NB4 (cell line): ENCODE measurements at regions not wholly inside any gene's neighbourhood (a gene's known extent, or its start where the extent isn't known, plus 50 kb on each side); places are given as distances from the start of the nearest gene placed in this dataset.

Source experiments
- DNase-seq: peaks from one replicate; pipeline ENCODE4 v3.0.0; 2010; ENCODE audit warnings: low read depth
- H3K4me3 ChIP-seq: one replicate; pipeline ENCODE4 v1.5.1; 2011; ENCODE audit warnings: mild to moderate bottlenecking, low read depth, low read length, moderate library complexity
- MAX ChIP-seq: IDR thresholded peaks from 2 replicates; pipeline ENCODE4 v1.6.1; 2011; ENCODE audit warnings: low read depth, low read length
- MYC ChIP-seq: IDR thresholded peaks from 2 replicates; pipeline ENCODE4 v1.6.1; 2011; ENCODE audit warnings: low read depth, low read length
- POLR2A ChIP-seq: IDR thresholded peaks from 2 replicates; pipeline ENCODE4 v1.6.1; 2011; ENCODE audit warnings: mild to moderate bottlenecking; ENCODE audit not compliant: insufficient read length; ENCODE audit errors: extremely low read depth
- TF ChIP-seq, protein P1 (sequence below): IDR thresholded peaks from one replicate; pipeline ENCODE4 v1.5.1; 2012; ENCODE audit warnings: low read depth, low read length

- no peak for TF ChIP-seq MAX
- no peak overlapping the region for H3K4me3 ChIP-seq
- peak; percentile 16 for DNase-seq
Measured at GRCh38 chr3:43892526-43892925, 201.8 kb downstream of the ABHD5 start.

DNA sequence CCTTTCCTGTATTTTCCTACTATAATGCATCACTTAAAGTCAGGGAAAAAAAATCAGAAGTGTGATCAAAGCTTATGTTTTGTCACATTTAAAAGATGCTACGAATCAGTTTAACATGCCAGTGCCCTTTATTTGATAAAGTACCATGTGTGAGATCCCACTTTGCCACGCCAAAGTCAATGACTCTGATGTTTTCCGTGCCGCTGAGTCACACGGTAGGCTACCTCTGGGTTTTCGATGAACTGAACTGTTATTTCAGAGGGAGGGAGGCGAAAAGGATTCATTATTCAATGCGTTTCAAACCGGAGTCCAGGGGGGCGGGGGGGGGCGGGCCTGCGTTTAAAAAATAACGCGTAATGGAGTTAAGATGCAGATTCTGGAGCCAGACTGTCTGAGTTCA is 203.0 kb downstream of the ABHD5 start:
- no peak overlapping the region for H3K4me3 ChIP-seq
- no peak for TF ChIP-seq MAX
- TF ChIP-seq, protein P1, sequence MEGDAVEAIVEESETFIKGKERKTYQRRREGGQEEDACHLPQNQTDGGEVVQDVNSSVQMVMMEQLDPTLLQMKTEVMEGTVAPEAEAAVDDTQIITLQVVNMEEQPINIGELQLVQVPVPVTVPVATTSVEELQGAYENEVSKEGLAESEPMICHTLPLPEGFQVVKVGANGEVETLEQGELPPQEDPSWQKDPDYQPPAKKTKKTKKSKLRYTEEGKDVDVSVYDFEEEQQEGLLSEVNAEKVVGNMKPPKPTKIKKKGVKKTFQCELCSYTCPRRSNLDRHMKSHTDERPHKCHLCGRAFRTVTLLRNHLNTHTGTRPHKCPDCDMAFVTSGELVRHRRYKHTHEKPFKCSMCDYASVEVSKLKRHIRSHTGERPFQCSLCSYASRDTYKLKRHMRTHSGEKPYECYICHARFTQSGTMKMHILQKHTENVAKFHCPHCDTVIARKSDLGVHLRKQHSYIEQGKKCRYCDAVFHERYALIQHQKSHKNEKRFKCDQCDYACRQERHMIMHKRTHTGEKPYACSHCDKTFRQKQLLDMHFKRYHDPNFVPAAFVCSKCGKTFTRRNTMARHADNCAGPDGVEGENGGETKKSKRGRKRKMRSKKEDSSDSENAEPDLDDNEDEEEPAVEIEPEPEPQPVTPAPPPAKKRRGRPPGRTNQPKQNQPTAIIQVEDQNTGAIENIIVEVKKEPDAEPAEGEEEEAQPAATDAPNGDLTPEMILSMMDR, result no peak
- no peak for TF ChIP-seq MYC
- no peak for TF ChIP-seq POLR2A
- no peak for DNase-seq

DNA sequence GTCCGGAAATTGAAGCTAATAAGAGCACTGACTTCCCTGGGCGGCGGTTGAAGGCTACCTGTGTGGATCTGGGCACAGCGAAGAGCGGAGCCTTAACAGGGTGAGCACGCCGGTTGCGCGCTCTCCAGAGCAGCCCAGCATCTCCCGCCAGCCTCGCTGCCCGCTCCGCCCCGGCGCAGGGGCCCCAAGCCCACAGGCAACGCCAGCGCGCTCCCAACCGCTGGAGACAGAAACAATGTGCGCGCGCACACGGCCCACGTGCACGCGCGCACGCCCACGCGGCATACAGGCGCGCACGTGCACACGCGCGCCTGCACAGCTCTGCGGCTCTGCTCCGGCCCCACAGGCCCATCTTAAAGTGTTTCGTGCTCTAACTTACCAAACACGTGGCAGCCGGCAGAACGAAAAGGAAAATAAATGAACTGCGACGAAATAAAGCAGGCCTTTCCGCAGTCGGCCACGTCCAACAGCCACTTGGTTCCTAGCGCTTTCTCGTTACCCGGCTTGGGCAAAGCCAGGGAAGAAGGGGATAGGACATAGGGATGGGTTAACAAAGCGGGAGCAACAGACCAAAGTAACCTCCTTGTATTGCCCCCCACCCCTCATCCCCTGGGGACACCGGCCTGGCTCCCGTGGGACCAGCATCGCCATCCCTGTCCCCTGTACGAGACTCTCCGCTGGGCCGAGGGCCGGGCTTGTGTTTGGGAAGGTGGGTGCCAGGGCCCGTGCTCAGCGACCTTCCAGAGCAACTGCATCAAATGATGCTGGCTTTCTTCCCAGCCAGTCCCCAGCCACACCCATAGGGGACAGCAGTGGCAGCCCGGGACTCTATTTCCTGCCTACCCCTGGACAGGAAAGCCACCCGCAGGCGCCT is 203.7 kb downstream of the ABHD5 start:
- TF ChIP-seq, protein P1, result no peak
- TF ChIP-seq MAX, result no peak
- TF ChIP-seq MYC, result no peak
- TF ChIP-seq POLR2A, result no peak
- no peak overlapping the region for H3K4me3 ChIP-seq
- DNase-seq, result peak; percentile 10

DNA sequence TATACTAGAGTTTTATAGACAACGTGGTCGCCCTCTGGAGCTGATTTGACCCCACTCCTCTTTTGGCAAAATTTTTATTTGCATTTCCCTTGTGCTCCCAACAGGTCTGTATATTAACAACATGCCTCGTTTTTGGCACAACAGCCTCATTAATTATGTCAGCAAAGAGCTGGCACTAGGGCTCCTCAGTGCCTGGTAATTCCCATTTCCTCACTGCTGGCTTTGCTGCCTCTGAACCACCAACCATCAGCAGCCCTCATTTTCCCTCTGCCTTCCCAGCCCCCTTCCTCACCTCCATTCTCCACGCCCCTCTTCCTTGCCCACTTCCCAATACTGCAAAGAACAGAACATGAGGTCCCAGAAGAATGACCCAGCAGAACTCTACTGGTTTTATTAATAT is 204.8 kb downstream of the ABHD5 start:
- no peak overlapping the region for H3K4me3 ChIP-seq
- TF ChIP-seq MAX (no peak), MYC (no peak), POLR2A (no peak)
- TF ChIP-seq, protein P1, result no peak
- DNase-seq, result no peak

DNA sequence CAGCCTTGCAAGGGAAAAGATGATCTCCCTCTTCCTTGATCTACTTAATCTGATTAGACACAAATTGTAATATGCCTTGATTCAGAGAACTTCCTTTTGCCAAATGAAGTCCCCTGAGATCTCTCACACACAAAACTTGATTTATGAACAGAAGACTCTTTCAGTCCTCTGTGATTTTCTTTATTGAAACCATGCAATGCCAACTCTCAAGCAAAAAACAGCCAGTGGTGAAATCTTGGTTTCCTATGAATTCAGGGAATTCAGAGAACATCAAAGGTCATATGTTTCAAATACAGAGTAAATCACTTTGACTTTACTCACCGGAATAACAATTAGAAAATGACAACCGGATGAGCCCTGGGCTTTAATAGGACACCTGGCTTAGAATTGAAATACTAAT is 211.7 kb downstream of the ABHD5 start:
- TF ChIP-seq, protein P1, result no peak
- TF ChIP-seq MYC (no peak), POLR2A (no peak), MAX (no peak)
- DNase-seq, result no peak
- H3K4me3 ChIP-seq, result no peak overlapping the region

GRCh38 chr3:43905157-43905556 is 214.4 kb downstream of the ABHD5 start:
- DNase-seq, result no peak
- TF ChIP-seq POLR2A (no peak), MYC (no peak), MAX (no peak)
- TF ChIP-seq, protein P1, result no peak
- no peak overlapping the region for H3K4me3 ChIP-seq
